ENCODE measurements at regions not wholly inside any gene's neighbourhood (a gene's known extent, or its start where the extent isn't known, plus 50 kb on each side); places are given as distances from the start of the nearest gene placed in this dataset.

- no peaks in the 10 kb centered on the region for H3K79me2 ChIP-seq (ENCODE audit: control insufficient read depth in 1 of 2, insufficient read depth in 2 of 2, low read length in 2 of 2)
- no peak overlapping the region for H2AFZ ChIP-seq (ENCODE audit: low read length)
- no peak overlapping the region for H3K4me3 ChIP-seq (ENCODE audit: extremely low read depth in 1 of 4, insufficient read depth in 2 of 4, low read depth in 3 of 4, low read length in 4 of 4)
- H3K23me2 ChIP-seq (ENCODE audit: low read depth, low read length): no peaks in the 10 kb centered on the region
- H3K4ac ChIP-seq (replicated peaks; ENCODE audit: insufficient read length, low read depth, low read length): no peak overlapping the region
- DNase-seq (ENCODE audit: low read depth in 1 of 2, low spot score in 2 of 2): no peak
- FAIRE-seq: no peak
- H3K79me1 ChIP-seq (ENCODE audit: low read depth, low read length): no peaks in the 10 kb centered on the region
- TF ChIP-seq BACH1 (IDR thresholded peaks at IDR 0.05; ENCODE audit: low read length): peak; percentile 93
- TF ChIP-seq GABPA (IDR thresholded peaks at IDR 0.05; ENCODE audit: borderline replicate concordance, insufficient read depth, low read length): no peak
- no peak for TF ChIP-seq KDM1A (IDR thresholded peaks at IDR 0.05; ENCODE audit: borderline replicate concordance, low read length)
- TF ChIP-seq MAFK (IDR thresholded peaks at IDR 0.05; ENCODE audit: low read depth, low read length): peak; percentile 83
- TF ChIP-seq TCF12 (IDR thresholded peaks at IDR 0.05; ENCODE audit: low read depth, low read length): no peak
- no peak for TF ChIP-seq BRCA1 (IDR thresholded peaks at IDR 0.05; ENCODE audit: low read depth, low read length)
- H3K14ac ChIP-seq (ENCODE audit: insufficient read length): no peak overlapping the region
- ChIA-PET CTCF (ENCODE audit: partially characterized antibody) (interaction anchor here (0.7 kb wide), 1 partner anchor 14 kb away, joined by 4 read pairs; no protein-coding TSS in a partner anchor), POLR2A (ENCODE audit: partially characterized antibody) (no interaction called here)
- no peak overlapping the region for H4K8ac ChIP-seq (ENCODE audit: extremely low read depth, insufficient read depth, low read length)
- no peak overlapping the region for H3K27ac ChIP-seq (ENCODE audit: low read depth, low read length)
- H3K27me3 ChIP-seq (replicated peaks in 1 of 4; ENCODE audit: control insufficient read depth in 3 of 4, extremely low read depth in 1 of 4, insufficient read depth in 3 of 4, low read length in 3 of 4): no peaks in the 10 kb centered on the region
- no peaks in the 10 kb centered on the region for H4K20me1 ChIP-seq (replicated peaks in 1 of 2; ENCODE audit: control insufficient read depth in 1 of 2, insufficient read depth in 2 of 2, low read length in 2 of 2)
- H3K23ac ChIP-seq (ENCODE audit: insufficient read length): no peak overlapping the region
- H2BK5ac ChIP-seq (ENCODE audit: low read depth, low read length): no peak overlapping the region
- no peak overlapping the region for H3K56ac ChIP-seq (replicated peaks; ENCODE audit: insufficient read length, low read depth, low read length)
- H3K4me2 ChIP-seq (ENCODE audit: insufficient read depth in 1 of 2, low read depth in 2 of 2, low read length in 2 of 2): no peak overlapping the region
- no peaks in the 10 kb centered on the region for H3K36me3 ChIP-seq (ENCODE audit: control insufficient read depth in 2 of 4, insufficient read depth in 4 of 4, low read length in 3 of 4)
- H3K9me3 ChIP-seq (ENCODE audit: insufficient read depth in 2 of 2, low read depth in 1 of 2, low read length in 1 of 2): no peaks in the 10 kb centered on the region
- no peak overlapping the region for H3K9ac ChIP-seq (replicated peaks in 1 of 4; ENCODE audit: extremely low read depth in 1 of 4, low read depth in 3 of 4, low read length in 3 of 4)
- 95% methylated on average over 5 of the region's 6 CpGs; no CpG with 5 or more reads in 1 of the 2 experiments for WGBS, 2 experiments (ENCODE audit: extremely low coverage in 1 of 2, insufficient coverage in 1 of 2, insufficient read length in 1 of 2, insufficient replicate concordance in 2 of 2, low coverage in 1 of 2, low lambda C conversion rate in 2 of 2, missing lambda C conversion rate in 1 of 2)
- H4K5ac ChIP-seq (ENCODE audit: insufficient read length, low read depth, low read length): no peak overlapping the region
- no peak overlapping the region for H2BK120ac ChIP-seq (replicated peaks; ENCODE audit: low read depth, low read length)
- no peak overlapping the region for H2BK20ac ChIP-seq (ENCODE audit: low read length)
- no peak overlapping the region for H2BK12ac ChIP-seq (ENCODE audit: low read depth, low read length)
- no peak overlapping the region for H2AK5ac ChIP-seq (ENCODE audit: low read depth, low read length)
- H4K91ac ChIP-seq (replicated peaks; ENCODE audit: insufficient read length, low read length): no peak overlapping the region
- no peak overlapping the region for H3K18ac ChIP-seq (ENCODE audit: extremely low read depth, low read length)
- no peaks in the 10 kb centered on the region for H3K4me1 ChIP-seq (replicated peaks in 1 of 4; ENCODE audit: control insufficient read depth in 3 of 4, insufficient read depth in 4 of 4, low read length in 3 of 4)
- no peak overlapping the region for H2BK15ac ChIP-seq (ENCODE audit: low read length)
Measured at GRCh38 chr7:68724965-68725364, 873.3 kb upstream of the AUTS2 start.

Data from H1 (cell line).